Chondrocyte (in vitro differentiated cells): ENCODE measurements at regions not wholly inside any gene's neighbourhood (a gene's known extent, or its start where the extent isn't known, plus 50 kb on each side); places are given as distances from the start of the nearest gene placed in this dataset.

Source experiments
- DNase-seq: peaks from one replicate; pipeline ENCODE4 v3.0.0; 2021; ENCODE audit warnings: mixed read lengths, low spot score
- H3K27ac Mint-ChIP-seq: one replicate; pipeline ENCODE4 v1.8.0; 2021; ENCODE audit warnings: mild to moderate bottlenecking, moderate library complexity, mixed read lengths; ENCODE audit not compliant: unreplicated experiment
- H3K27me3 Mint-ChIP-seq: 2 replicates; pipeline ENCODE4 v1.8.0; 2021; ENCODE audit warnings: low read depth, mixed read lengths
- H3K36me3 Mint-ChIP-seq: 2 replicates; pipeline ENCODE4 v1.8.0; 2021; ENCODE audit warnings: low read depth, mixed read lengths
- H3K4me1 Mint-ChIP-seq: 2 replicates; pipeline ENCODE4 v1.8.0; 2021; ENCODE audit warnings: low read depth, mild to moderate bottlenecking, mixed read lengths
- H3K4me3 Mint-ChIP-seq: one replicate; pipeline ENCODE4 v1.8.0; 2021; ENCODE audit warnings: mild to moderate bottlenecking, moderate library complexity, mixed read lengths; ENCODE audit not compliant: unreplicated experiment
- H3K9me3 Mint-ChIP-seq: 2 replicates; pipeline ENCODE4 v1.8.0; 2021; ENCODE audit warnings: low read depth, mixed read lengths
- TF ChIP-seq, protein P1 (sequence below): fragments of 200-600 bp; sonication (generic); IDR thresholded peaks from 2 replicates; pipeline ENCODE4 v1.5.0; 2021; ENCODE audit warnings: antibody characterized with exemption, mild to moderate bottlenecking, moderate library complexity

DNA sequence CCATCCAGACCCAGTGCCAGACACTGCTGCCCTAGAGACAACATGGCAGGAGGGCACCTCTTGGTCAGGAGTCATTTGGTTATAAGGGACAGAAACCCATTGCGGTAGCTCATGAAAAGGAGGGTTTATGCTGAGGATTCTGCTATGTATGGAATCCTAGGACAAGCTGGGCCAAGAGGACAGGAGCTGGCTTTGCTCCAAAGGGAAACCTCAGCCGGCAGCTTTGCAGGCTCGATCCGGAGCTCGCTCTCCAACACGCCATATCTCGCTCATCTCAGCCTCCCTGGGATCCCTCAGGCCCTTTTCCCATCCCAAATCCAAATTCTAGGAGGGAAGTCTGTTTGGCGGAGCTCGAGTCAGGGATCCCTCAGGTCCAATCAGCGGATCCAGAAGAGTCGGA, 345.7 kb downstream of the GLRX3 start:
- DNase-seq, result no peak
- Mint-ChIP-seq H3K27ac (no peak overlapping the region), H3K9me3 (peaks cover 11% of the 10 kb centered on the region), H3K4me1 (no peaks in the 10 kb centered on the region), H3K4me3 (no peak overlapping the region), H3K36me3 (no peaks in the 10 kb centered on the region), H3K27me3 (no peaks in the 10 kb centered on the region)
- TF ChIP-seq, protein P1, sequence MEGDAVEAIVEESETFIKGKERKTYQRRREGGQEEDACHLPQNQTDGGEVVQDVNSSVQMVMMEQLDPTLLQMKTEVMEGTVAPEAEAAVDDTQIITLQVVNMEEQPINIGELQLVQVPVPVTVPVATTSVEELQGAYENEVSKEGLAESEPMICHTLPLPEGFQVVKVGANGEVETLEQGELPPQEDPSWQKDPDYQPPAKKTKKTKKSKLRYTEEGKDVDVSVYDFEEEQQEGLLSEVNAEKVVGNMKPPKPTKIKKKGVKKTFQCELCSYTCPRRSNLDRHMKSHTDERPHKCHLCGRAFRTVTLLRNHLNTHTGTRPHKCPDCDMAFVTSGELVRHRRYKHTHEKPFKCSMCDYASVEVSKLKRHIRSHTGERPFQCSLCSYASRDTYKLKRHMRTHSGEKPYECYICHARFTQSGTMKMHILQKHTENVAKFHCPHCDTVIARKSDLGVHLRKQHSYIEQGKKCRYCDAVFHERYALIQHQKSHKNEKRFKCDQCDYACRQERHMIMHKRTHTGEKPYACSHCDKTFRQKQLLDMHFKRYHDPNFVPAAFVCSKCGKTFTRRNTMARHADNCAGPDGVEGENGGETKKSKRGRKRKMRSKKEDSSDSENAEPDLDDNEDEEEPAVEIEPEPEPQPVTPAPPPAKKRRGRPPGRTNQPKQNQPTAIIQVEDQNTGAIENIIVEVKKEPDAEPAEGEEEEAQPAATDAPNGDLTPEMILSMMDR, result no peak

DNA sequence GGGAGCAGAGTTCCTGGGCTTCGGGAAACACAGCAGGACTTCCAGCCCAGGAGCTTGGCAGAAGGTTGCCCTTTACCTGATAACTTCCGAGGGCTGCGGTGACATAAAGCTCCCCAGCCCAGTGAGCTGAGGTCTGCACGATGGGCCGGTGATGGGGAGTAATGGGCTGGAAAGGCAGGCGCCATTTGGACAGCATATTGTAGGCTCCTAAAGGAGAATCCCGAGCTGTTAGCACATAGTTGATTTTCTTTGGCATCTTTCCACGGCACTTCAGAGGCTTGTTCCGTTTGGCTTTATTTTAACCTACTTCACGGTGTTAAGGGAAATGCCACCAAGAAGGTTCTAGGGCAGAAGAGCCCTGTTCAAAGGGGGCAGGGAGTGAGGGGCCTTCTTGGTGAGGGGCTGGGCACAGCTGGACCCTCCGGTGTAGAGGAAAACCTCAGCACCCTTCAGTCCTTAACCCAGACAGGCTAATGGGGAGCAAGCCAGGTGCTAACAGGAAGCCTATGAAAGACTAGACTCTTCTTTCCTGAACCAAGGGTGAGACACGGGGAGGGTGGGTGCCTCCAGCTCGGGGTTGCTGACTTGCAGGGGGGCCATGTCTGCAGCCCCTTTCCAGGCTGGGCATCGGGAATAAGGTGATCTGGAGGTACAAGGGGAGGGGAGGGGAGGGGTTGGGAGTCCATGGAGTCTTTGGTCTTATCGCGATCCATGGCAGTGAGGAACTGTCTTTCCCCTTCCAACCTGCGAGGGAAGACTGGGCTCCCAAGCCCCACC, 347.7 kb downstream of the GLRX3 start:
- peaks cover 9% of the 10 kb centered on the region for H3K9me3 Mint-ChIP-seq
- TF ChIP-seq, protein P1, result no peak
- H3K36me3 Mint-ChIP-seq, result no peaks in the 10 kb centered on the region
- no peak overlapping the region for H3K4me3 Mint-ChIP-seq
- DNase-seq, result no peak
- no peaks in the 10 kb centered on the region for H3K4me1 Mint-ChIP-seq
- H3K27ac Mint-ChIP-seq, result no peak overlapping the region
- no peaks in the 10 kb centered on the region for H3K27me3 Mint-ChIP-seq

DNA sequence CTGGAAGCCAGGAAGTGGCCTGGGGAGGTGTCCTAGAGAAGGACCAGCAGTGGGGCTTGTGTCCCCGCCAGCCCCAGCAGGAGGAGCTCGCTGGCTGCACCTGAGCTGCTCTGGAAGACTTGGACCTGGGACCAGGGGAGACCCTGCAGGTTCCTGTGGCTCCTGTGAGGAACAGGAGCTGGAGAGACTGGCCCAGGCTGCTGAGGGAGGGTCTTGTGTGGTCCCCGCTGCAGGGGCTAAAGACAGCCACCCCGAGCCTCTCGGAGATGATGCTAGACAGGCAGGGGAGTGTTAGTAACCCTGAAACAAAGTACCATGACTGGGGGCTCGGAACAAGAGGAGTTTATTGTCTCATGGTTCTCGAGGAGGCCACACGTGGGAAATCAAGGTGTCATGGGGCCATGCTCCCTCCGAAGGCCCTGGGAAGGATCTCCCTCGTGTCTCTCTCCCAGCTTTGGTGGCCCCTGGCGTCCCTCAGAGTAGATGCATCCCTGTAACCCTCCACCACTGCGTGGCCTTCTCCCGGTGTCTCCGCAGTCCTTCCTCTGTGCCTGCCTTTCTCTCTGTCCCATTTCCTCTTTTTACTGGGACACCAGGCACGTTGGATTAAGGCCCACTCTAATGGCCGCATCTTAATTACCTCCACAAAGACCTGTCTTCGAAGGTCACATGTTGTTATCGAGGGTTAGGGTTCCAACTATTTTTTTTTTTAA, 348.4 kb downstream of the GLRX3 start:
- TF ChIP-seq, protein P1, result no peak
- Mint-ChIP-seq H3K9me3 (peaks cover 15% of the 10 kb centered on the region), H3K27me3 (no peaks in the 10 kb centered on the region), H3K27ac (no peak overlapping the region), H3K36me3 (no peaks in the 10 kb centered on the region), H3K4me1 (no peaks in the 10 kb centered on the region), H3K4me3 (no peak overlapping the region)
- DNase-seq, result no peak

DNA sequence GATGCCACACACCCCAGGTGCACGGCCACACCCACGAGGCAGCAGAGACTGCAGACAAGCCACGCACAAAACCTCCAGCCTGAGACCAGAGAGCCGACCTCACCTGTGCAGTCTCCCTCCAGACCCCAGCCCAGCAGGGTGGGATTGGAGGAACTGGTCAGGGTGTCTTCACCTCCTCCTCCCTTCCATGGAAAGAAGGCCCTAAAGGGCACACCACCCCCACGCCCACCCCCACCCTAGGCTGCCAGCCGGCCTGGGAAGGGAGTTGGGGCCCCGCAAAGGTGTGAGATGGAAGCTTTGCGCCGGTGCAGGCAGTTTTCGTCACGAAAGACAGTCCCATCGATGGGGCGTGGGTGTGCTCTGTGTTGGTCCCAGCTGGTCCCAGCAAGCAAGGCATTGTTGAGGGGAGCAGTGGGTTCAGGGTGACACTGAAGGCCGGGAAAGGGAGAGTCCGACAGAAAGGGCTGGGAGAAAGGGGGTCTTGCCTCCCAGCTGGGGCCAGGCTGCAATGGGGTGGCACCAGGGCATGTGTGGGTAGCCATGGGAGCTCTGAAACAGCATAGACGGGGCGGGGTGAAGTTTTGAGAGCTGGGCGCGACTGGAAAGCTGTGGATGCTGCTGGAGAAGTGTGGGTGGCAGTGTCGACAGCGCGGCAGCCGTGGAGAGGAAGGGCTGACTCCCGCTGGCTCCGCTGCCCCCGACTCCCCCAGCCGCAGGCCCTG, 349.2 kb downstream of the GLRX3 start:
- H3K27ac Mint-ChIP-seq, result no peak overlapping the region
- peaks cover 6% of the 10 kb centered on the region for H3K4me1 Mint-ChIP-seq
- H3K9me3 Mint-ChIP-seq, result peaks cover 14% of the 10 kb centered on the region
- H3K36me3 Mint-ChIP-seq, result no peaks in the 10 kb centered on the region
- TF ChIP-seq, protein P1, result no peak
- no peak overlapping the region for H3K4me3 Mint-ChIP-seq
- no peak for DNase-seq
- H3K27me3 Mint-ChIP-seq, result no peaks in the 10 kb centered on the region
